GM12872 (cell line): ENCODE measurements at regions not wholly inside any gene's neighbourhood (a gene's known extent, or its start where the extent isn't known, plus 50 kb on each side); places are given as distances from the start of the nearest gene placed in this dataset.

ENCODE experiments used
- CTCF ChIP-seq: IDR thresholded peaks from 3 replicates; pipeline ENCODE4 v1.5.1; 2011; ENCODE audit warnings: low read depth, mild to moderate bottlenecking, low read length, moderate library complexity; ENCODE audit not compliant: insufficient read depth

GRCh38 chr3:106750092-106750491 is 627.1 kb upstream of the CCDC54 start:
- TF ChIP-seq CTCF, result no peak

GRCh38 chr3:106755336-106755735 is 621.9 kb upstream of the CCDC54 start:
- no peak for TF ChIP-seq CTCF

GRCh38 chr3:106756901-106757300 is 620.3 kb upstream of the CCDC54 start:
- no peak for TF ChIP-seq CTCF

GRCh38 chr3:106758459-106758858 is 618.8 kb upstream of the CCDC54 start:
- no peak for TF ChIP-seq CTCF

GRCh38 chr3:106759731-106760130 is 617.5 kb upstream of the CCDC54 start:
- no peak for TF ChIP-seq CTCF

GRCh38 chr3:106765342-106765741 is 611.9 kb upstream of the CCDC54 start:
- TF ChIP-seq CTCF, result no peak

GRCh38 chr3:106768941-106769480 is 608.2 kb upstream of the CCDC54 start:
- no peak for TF ChIP-seq CTCF

GRCh38 chr3:106773795-106774194 is 603.4 kb upstream of the CCDC54 start:
- TF ChIP-seq CTCF, result no peak
